Renal pelvis (tissue), 1 donor: ENCODE measurements at regions not wholly inside any gene's neighbourhood (a gene's known extent, or its start where the extent isn't known, plus 50 kb on each side); places are given as distances from the start of the nearest gene placed in this dataset.
"Not testable (repeated sequence)": the region's sequence is repeated elsewhere in the genome, so short reads cannot be mapped to it uniquely, and the experiment has no call there.

Experiments
- DNase-seq: peaks from one replicate; pipeline ENCODE4 v3.0.0-alpha.2; 2013

DNA sequence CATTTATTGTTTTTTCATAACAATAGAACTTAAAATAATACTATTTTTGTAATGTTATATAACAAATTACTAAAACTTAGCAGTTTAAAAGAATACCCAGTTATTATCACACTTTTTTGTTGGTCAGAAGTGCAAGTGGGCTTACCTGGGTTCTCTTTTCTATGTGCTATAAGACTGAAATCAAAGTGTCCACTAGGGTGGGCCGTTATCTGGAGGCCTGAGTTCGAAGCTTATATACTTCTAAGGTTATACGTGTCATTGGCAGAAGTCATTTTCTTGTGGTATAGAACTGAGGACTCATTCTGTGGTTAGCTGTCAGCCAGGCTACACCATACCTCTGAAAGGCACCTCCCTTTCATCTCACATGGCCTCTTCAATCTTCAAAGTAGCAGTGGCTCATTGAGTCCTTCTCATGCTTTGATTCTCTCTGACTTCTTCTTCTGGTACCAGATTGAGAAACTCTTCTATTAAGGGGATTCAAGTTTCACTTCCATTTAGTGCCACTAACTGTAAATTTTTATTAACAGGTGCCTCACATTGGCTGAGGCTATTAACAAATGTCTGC lies 414.3 kb downstream of the AMY1C start:
- no peak for DNase-seq

DNA sequence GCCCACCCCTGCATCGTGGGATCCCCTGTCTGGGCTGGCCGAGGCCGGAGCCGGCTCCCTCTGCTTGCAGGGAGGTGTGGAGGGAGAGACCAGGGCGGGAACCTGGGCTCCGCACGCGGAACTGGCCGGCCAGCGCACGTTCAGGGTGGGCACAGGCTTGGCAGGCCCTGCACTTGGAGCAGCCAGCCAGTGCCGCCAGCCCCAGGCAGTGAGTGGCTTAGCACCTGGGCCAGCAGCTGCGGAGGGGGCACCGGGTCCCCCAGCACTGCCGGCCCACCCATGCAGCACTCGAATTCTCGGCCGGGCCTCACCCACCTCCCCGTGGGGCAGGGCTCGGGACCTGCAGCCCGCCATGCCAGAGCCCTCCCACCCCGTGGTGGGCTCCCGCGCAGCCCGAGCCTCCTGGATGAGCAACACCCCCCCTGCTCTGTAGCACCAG lies 422.6 kb downstream of the AMY1C start:
- no peak for DNase-seq

DNA sequence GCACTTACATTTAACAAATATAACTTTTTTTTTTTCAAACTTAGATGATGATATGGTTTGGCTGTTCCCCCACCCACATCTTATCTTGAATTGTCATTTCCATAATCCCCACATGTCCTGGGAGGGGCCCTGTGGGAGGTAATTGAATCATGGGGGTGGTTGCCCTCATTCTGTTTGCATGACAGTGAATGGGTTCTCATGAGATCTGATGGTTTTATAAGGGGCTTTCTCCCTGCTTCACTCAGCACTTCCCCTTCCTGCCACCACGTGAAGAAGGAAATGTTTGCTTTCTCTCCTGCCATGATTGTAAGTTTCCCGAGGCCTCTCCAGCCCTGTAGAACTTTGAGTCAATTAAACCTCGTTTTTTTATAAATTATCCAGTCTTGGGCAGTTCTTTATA lies 432.6 kb downstream of the AMY1C start:
- no peak for DNase-seq

DNA sequence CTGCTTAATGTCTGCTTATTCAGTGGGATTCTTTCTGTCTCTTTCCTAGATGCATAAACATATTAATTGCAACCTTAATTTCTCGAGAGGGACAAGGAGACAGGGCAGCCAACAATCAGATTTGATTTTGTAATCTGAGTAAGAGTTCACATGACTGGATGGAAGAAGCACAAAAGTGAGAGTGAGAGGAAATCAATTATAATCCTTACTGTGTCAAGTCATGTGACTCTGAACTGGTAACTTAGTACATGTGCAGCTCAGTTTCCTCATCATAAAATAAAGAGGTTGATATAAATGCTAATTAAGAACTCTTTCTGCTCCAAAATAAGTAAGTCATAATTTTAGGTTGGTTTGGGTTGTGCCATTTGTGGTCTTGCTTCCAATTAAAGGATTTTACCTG lies 439.5 kb downstream of the AMY1C start:
- no peak for DNase-seq

DNA sequence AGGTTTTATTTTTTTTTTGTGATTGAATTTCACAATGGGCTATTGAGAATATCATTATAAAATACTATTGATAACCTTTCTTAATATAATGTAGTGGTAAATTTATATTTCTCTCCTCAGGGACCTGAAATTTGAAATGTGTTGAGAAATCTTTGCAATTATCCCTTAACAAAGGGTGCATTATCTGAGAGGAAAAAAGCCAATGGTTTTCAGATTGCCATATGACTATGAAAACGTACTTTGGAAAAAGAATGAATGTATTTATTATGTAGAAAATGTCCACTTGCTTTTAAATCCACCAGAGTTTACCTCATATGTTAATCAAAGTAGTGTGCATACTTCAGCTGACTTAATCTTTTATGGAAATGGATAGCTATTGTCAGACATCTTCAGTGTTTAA lies 441.1 kb downstream of the AMY1C start:
- no peak for DNase-seq

DNA sequence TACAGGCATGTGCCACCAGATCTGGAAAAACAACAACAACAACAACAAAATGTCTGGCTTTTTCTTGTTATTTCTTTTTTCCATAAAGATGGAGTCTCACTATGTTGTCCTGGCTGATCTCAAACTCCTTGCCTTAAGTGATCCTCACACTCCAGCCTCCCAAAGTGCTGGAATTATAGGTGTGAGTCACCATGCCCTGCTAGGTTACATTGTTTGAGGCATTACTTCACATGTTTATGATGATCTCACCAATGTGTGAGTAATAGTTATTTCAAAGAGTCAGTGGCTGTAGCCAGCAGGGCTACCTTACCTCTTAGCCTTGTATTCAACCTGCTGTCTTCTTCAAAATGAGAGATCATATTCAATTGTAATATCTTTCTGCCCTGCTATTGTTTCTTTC lies 445.7 kb downstream of the AMY1C start:
- no peak for DNase-seq

DNA sequence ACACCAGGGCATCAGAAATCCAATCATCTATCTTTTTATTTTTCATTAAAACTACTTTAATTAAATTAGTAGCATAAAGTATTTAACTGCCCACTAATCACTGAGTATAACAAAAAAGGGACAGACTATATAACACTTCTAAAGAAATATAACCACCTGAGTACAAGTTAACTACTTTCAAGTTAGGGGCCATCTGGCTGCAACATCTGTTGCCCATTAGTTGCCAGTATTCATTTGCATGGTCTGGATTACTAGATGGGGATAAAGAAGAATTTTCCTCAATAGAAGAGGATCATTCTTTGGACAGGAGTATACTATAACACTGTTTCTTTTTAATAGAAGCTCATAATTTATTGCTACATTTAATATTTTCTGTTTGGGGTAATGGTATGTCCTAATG lies 446.4 kb downstream of the AMY1C start:
- no peak for DNase-seq

DNA sequence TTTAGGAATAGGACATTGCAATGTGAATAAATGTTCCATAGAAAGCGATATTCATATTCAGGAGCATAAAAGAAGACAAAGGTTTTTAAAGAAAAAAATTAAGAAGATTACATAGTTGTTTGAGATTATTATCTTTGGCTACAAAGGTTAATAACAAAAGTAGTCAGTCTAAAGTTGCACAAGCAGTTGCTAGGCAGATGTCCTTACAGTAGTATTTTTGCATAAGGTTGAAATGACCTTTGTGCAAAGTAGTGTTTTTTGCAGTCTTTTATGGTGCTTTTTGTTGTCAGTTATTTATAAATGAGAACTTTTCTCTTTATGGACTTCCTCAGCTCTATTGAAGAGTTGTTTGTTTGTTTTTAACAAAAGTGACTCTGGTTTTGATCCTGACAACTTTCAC lies 447.8 kb downstream of the AMY1C start:
- no peak for DNase-seq

DNA sequence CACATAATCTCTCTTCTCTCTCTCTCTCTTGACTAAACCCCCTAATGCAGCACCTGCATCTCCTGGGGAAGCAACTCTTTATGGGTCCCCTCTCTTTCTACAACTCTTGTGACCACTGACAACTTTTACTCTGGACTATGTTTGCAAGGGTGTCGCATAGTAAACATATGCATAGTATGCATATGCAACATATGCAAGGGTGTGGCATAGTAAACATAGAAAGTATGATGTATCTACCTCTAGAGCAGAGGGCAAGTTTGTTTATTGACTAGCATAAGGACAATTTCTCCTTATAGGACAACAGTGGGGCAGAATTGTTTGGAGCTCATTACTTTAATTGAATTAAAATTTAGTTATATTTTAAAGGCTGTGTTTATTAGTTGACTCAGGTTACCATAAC lies 462.5 kb downstream of the AMY1C start:
- DNase-seq: no peak

DNA sequence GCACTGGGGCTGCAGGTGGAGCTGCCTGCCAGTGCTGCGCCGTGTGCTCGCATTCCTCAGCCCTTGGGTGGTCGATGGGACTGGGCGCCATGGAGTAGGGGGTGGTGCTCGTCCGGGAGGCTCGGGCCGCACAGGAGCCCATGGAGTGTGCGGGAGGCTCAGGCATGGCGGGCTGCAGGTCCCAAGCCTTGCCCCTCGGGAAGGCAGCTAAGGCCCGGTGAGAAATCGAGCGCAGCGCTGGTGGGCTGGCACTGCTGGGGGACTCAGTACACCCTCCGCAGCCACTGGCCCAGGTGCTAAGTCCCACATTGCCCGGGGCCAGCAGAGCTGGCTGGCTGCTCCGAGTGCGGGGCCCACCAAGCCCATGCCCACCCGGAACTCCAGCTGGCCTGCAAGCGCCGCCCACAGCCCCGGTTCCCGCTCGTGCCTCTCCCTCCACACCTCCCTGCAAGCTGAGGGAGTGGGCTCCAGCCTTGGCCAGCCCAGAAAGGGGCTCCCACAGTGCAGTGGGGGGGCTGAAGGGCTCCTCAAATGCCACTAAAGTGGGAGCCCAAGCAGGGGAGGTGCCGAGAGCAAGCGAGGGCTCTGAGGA lies 467.8 kb downstream of the AMY1C start:
- DNase-seq: not testable (repeated sequence)

DNA sequence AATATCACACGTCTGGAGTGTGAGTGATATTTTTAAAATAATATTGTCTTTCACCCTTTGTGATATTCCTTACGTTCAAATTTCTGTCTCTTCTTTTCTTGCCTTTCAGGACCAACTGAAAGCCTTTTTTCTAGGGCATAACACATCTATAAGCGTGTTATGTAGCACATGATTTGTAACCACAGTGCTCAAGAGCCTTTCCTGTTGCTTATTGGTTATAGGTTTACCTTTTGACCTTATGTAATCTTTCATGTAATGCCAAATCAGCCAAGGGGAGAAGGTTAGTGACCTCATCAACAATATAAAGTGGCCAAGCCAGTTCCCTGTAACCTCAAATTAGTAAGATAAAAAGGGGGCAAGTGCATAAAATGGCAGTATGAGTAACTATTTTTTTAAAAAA lies 480.2 kb downstream of the AMY1C start:
- DNase-seq: no peak

DNA sequence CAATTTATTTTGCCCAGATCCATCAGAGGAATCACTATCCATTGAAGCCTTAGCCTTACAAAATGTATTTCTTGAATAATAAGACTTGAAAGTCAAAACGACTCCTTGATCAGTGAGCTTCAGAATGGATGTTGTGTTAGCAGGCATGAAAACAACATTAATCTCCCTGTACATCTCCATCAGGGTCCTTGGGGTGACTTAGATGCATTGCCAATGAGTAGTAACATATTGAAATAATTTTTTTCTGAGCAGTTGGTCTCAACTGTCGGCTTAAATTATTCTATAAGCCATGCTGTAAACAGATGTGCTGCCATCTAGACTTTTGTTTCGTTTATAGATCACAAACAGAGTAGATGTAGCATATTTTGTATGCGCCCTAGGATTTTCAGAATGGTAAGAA lies 482.0 kb downstream of the AMY1C start:
- DNase-seq: no peak

DNA sequence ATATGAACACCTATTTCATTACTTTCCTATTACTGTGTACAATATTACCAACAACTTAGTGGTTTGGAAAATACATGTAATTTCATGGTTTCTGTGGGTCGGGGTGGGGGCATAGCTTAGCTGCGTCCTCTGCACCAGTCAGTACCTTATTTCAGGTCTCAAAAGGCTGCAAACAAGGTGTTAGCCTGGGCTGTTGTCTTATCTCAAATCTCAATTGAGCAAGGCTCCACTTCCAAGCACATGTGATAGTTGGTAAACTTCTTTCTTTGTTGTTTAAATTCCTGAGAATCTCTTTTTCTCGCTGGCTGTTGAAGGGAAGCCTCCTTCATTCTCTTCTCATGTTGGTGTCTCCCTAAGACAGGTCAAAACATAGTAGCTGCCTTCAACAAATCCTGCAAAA lies 485.4 kb downstream of the AMY1C start:
- no peak for DNase-seq

DNA sequence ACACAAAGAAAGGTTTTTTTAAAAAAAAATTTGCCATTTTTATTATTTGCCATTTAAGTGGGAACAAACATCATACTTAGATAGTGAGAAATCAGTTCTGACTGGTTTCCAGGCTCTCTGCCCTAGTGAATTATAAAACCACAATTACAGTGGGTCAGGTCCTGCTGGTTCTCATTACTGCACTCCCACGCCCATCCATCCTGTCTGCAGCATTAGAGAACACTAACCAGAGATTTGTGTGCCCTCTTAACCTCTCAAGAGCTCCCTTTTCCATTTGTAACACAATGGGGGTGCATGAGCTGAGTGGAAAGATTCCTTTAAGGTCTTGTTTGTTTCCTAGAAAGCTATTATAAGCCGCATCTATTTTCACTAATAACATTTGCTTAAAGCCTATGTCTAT lies 489.3 kb downstream of the AMY1C start:
- peak; percentile 71 for DNase-seq

DNA sequence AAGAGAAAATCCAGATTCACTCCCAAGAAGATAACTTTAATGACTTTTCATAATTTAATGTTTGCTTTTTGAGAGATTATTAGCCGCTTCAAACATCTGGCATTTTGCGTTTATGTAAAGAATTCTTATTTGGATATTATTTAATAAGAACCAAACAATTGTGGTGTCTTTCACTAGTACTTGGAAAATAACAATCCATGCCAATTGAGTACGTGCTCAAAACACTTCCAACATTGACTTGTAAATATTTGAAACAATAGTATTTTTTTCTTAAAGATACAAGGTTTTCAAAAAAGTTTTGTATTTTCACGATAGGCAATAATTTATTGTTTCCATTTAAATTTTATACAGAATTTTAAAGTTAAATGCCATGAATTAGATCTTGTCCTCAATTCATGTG lies 498.7 kb downstream of the AMY1C start:
- DNase-seq: no peak

DNA sequence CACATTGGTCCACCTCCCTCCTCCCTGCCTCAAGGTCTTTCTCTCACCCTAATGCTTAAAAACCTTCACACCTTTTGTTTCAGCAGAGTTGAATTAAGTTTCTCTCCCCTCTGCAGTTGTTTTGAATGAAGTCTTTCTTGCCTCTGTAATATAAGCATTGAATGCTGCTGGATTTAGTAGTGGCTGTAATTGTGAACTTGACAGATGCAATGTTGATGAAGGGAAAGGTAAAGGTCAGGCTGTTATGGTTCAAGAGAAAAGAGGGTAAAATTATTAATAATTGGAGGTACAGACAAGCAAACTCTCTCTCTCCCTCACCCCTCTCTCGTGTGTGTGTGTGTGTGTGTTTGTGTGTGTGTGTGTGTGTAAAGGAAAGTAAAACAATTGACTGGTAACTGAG lies 509.8 kb downstream of the AMY1C start:
- DNase-seq: no peak

DNA sequence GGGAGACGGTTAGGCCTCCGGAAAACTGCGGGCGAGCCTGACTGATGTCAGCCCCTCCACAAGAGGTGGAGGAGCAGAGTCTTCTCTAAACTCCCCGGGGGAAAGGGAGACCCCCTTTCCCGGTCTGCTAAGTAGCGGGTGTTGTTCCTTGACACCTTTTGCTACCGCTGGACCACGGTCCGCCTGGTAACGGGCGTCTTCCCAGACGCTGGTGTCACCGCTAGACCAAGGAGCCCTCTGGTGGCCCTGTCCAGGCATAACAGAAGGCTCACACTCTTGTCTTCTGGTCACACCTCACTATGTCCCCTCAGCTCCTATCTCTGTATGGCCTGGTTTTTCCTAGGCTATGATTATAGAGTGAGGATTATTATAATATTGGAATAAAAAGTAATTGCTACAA lies 513.4 kb downstream of the AMY1C start:
- DNase-seq: not testable (repeated sequence)

DNA sequence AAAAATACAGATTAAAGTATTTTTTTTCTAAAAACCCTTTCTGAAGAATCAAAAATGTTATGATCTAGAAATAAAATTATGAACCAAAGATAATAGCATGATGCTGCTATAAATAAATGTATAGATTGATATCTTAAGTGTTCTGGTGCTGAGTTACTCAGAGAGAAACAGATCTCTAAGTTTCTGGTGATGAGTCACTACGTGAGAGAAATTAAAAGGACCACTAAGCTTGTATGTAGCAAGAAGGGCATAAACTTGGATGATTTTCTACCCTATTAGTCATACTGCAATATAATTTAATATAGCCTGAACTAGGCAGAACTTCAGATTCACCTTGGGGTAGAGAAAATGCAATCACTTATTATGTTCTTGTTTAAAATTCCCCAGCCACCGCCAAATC lies 514.8 kb downstream of the AMY1C start:
- DNase-seq: no peak

DNA sequence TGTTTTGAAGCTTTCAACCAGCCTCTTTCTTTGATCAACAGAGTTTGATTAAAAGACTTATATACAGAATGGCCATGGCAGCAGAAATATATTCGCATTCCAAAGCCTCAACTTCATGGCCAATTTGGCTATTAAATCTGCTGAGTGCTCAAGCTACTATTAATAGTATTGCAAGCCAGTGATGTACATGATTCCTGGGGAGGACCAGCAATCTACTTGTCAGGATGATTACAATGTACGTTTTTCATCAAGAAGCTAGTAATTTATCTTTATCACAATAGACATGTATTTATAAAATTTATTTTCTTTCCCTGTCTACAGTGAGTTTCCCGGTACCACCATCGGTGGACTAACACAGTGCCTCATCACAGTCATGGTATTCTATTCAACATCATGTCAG lies 515.5 kb downstream of the AMY1C start:
- no peak for DNase-seq

DNA sequence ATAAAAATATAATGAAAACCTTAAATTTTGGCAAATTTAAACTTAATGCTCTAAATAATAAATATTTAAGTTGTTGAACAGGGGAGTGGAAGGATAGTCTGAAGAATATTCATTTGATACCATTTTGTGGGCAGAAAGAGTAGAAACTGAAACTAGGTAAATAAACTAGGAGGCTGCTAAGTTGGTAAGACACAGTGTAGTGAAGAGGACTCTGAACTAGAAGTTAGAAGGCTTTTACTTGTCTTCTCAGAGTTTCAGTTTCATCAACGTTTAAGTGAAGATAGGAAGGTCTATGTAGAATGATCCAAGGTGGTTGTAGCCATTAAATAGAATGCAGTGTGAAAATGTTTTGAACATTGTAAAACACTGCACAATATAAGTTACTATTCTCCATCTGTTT lies 516.9 kb downstream of the AMY1C start:
- no peak for DNase-seq

DNA sequence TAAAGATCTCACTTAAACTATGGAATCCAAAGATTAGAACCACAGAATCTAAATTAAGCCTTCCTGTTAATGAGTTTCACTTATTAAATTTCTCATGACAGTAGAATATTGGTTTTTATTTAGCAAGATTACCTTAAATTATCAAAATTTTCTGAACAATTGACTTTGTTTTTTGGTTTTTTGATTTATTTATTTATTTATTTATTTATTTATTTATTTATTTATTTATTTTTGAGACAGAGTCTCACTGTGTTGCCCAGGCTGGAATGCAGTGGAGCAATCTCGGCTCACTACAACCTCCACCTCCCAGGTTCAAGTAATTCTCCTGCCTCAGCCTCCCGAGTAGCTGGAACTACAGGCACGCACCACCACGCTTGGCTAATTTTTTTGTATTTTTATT lies 538.6 kb downstream of the AMY1C start:
- DNase-seq: not testable (repeated sequence)

DNA sequence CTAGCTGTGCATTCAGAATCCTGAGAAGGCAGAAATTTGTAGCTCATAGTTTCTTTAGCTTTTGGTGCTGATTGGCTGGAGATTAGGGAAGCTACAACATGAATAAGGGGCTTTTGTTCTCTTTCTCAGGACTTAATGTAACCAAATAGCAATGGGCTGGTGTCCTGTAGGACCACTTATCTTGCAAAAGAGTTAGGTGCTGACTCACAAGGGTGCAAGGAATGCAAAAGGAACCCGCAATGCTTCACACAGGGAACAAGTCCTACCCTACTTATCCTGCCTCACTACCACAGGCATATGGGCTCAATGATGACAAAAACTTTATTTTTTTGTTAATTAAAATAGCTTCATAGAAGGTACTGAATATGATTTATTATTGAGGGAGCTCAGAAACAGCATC lies 541.5 kb downstream of the AMY1C start:
- DNase-seq: no peak

DNA sequence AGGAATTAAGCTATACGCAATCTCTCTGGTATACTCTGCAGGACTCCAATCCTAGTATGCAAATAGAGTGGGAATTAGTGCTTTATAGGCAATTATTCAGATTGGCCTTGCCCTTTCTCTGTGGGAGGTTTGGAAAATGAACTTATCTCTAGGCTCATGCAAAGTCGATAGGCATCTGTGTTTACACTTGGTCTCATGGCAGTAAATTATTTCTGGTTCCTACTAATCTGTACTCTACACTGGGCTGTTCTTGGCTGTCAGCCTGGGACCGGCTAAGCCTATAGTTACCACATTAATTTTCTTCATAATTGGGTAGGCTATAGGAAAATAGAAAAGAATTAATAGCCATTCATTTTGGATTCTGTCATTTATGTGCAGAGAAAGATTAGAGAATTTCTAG lies 544.6 kb downstream of the AMY1C start:
- DNase-seq: peak; percentile 1

DNA sequence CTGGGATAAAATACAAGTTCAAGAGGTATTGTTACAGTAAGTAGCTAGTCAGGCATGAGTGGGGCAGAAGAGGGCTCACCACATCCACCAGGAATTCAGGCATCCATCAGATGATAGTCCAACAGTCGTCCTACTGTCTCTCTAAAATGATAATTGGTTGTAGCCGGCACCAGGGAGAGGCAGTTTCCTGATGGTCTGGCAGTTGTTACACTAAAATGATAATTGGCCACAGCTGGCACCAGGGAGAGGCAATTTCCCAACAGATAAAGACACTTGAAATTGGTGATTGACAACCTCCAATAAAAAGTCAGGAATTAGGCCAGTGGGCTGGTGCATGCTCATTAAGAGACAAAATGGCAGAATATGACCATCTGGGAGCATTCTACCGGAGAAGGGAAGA lies 545.8 kb downstream of the AMY1C start:
- no peak for DNase-seq

DNA sequence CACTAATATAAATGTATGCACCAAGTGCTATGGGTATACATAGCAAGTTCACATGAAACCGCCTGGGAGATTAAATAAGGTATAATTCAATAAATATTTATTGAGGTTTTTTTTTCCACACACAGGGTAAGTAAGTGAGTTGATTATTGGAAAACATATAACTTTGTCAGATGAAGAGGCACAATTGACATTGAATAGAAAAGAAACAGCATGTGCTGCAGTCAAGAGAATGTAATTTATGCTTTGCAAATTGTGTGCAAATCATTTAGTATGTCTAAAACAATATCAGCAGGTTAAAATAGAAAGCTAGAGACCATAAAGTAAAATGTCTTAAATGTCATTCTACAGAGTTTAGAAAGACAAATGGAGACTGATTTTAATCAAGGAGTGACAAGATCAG lies 560.0 kb downstream of the AMY1C start:
- DNase-seq: no peak
